HG03097 (cell line): ENCODE measurements at regions not wholly inside any gene's neighbourhood (a gene's known extent, or its start where the extent isn't known, plus 50 kb on each side); places are given as distances from the start of the nearest gene placed in this dataset.

Experiments used
- ATAC-seq: cut with Tn5 transposase; IDR thresholded peaks from one replicate; pipeline ENCODE4 v1.9.1; 2021; ENCODE audit not compliant: unreplicated experiment, low FRiP score

- ATAC-seq: no peak
Observed at GRCh38 chr6:19309661-19310060, 527.5 kb upstream of the ID4 start.

GRCh38 chr6:19311786-19312185, 525.4 kb upstream of the ID4 start:
- no peak for ATAC-seq

GRCh38 chr6:19312241-19312978, 524.8 kb upstream of the ID4 start:
- ATAC-seq: no peak

GRCh38 chr6:19317431-19317986, 519.7 kb upstream of the ID4 start:
- no peak for ATAC-seq

GRCh38 chr6:19319005-19319404, 518.2 kb upstream of the ID4 start:
- no peak for ATAC-seq

- no peak for ATAC-seq
Observed at GRCh38 chr6:19320111-19320581, 517.0 kb upstream of the ID4 start.

- ATAC-seq: no peak
Observed at GRCh38 chr6:19322691-19323485, 514.3 kb upstream of the ID4 start.

- no peak for ATAC-seq
Observed at GRCh38 chr6:19324376-19324775, 512.8 kb upstream of the ID4 start.

- ATAC-seq: no peak
Observed at GRCh38 chr6:19325335-19325789, 511.8 kb upstream of the ID4 start.

GRCh38 chr6:19327241-19327640, 509.9 kb upstream of the ID4 start:
- no peak for ATAC-seq

GRCh38 chr6:19327661-19328060, 509.5 kb upstream of the ID4 start:
- no peak for ATAC-seq

- no peak for ATAC-seq
Observed at GRCh38 chr6:19329078-19329477, 508.1 kb upstream of the ID4 start.

- no peak for ATAC-seq
Observed at GRCh38 chr6:19331089-19331488, 506.1 kb upstream of the ID4 start.

- ATAC-seq: no peak
Observed at GRCh38 chr6:19332806-19333460, 504.2 kb upstream of the ID4 start.

GRCh38 chr6:19333936-19334335, 503.2 kb upstream of the ID4 start:
- no peak for ATAC-seq

- ATAC-seq: no peak
Observed at GRCh38 chr6:19336579-19336978, 500.6 kb upstream of the ID4 start.

- no peak for ATAC-seq
Observed at GRCh38 chr6:19337101-19337500, 500.1 kb upstream of the ID4 start.

- no peak for ATAC-seq
Observed at GRCh38 chr6:19342616-19343015, 494.6 kb upstream of the ID4 start.

- ATAC-seq: no peak
Observed at GRCh38 chr6:19349429-19349828, 487.7 kb upstream of the ID4 start.

- no peak for ATAC-seq
Observed at GRCh38 chr6:19354181-19354580, 483.0 kb upstream of the ID4 start.

- ATAC-seq: no peak
Observed at GRCh38 chr6:19356692-19357091, 480.5 kb upstream of the ID4 start.
